Loucy (cell line): ENCODE measurements at regions not wholly inside any gene's neighbourhood (a gene's known extent, or its start where the extent isn't known, plus 50 kb on each side); places are given as distances from the start of the nearest gene placed in this dataset.

Source experiments
- EZH2phosphoT487 ChIP-seq: fragments of 200-600 bp; IDR thresholded peaks from 2 replicates; pipeline ENCODE4 v1.6.1; 2018; ENCODE audit warnings: antibody characterized with exemption, mild to moderate bottlenecking, moderate library complexity, borderline replicate concordance
- TF ChIP-seq, protein P1 (sequence below): fragments of 200-600 bp; sonication (generic); conservative IDR thresholded peaks from 2 replicates; pipeline ENCODE4 v1.5.1; 2014; ENCODE audit warnings: mild to moderate bottlenecking, antibody characterized with exemption, low read length

- TF ChIP-seq, protein P1, sequence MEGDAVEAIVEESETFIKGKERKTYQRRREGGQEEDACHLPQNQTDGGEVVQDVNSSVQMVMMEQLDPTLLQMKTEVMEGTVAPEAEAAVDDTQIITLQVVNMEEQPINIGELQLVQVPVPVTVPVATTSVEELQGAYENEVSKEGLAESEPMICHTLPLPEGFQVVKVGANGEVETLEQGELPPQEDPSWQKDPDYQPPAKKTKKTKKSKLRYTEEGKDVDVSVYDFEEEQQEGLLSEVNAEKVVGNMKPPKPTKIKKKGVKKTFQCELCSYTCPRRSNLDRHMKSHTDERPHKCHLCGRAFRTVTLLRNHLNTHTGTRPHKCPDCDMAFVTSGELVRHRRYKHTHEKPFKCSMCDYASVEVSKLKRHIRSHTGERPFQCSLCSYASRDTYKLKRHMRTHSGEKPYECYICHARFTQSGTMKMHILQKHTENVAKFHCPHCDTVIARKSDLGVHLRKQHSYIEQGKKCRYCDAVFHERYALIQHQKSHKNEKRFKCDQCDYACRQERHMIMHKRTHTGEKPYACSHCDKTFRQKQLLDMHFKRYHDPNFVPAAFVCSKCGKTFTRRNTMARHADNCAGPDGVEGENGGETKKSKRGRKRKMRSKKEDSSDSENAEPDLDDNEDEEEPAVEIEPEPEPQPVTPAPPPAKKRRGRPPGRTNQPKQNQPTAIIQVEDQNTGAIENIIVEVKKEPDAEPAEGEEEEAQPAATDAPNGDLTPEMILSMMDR: no peak
- TF ChIP-seq EZH2phosphoT487: no peak
Observed at GRCh38 chr11:116638463-116638862, 134.3 kb downstream of the BUD13 start.
